GM21737 (cell line): ENCODE measurements at regions not wholly inside any gene's neighbourhood (a gene's known extent, or its start where the extent isn't known, plus 50 kb on each side); places are given as distances from the start of the nearest gene placed in this dataset.

ENCODE experiments used
- ATAC-seq: cut with Tn5 transposase; IDR thresholded peaks from one replicate; pipeline ENCODE4 v1.9.1; 2021; ENCODE audit warnings: mild to moderate bottlenecking, moderate library complexity; ENCODE audit not compliant: unreplicated experiment

DNA sequence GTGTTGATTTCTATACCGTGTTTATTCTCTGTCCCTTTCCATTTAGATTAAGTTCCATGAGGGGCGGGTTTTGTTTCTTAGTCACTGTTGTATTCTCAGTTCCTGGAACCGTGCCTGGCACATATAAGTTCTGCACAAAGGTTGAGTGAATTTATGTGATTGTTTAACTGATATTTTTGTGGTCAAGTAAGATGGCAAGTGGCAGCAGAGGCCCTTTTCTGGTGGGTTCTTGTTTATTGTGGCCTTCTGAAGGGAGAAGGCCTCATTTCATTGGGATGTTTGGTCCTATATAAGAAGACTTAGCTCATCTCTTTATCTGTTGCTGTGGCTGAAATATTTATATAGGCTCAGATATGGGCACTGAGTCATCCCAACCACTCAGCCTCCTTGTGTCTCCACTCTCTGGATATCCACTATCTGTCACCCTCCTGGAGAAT, 262.5 kb downstream of the PSAT1 start:
- ATAC-seq = no peak

DNA sequence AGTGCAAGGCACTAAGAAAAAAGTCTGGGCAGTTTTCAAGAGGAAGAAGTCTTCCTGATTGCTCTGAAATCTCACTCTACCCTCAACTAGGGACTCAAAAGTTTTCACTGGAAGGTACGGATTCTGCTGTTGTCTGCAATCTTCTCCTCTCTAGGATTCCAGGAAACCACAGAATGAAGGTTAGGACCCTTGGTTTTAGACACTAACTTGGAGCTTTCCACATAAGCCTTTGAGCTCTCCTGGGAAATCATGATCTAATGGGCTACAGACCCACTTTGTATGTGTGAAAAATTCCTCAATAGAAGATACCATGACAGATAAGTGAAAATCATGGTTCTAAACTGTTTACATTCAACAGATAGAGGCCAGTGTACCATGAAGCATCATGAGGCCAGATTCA, 265.1 kb downstream of the PSAT1 start:
- no peak for ATAC-seq

DNA sequence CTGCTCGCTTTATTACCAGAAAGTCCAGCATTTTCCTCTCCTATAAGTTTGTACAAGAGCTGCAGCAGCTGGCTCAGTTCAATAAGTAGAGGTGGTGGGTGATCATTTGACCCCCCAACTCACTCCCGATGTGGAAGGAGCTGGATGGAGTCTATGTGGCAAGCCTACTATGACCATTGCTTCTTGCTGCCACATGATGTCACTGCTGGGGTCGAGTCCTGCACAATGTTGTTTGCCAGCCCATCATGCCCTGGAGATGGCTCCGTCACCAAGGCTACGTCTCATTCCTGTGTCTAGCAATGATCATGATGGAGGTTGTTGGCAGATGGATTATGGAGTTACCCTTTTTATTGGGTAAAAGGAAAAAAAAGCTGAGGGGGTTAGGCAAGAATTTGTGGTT, 266.3 kb downstream of the PSAT1 start:
- no peak for ATAC-seq

DNA sequence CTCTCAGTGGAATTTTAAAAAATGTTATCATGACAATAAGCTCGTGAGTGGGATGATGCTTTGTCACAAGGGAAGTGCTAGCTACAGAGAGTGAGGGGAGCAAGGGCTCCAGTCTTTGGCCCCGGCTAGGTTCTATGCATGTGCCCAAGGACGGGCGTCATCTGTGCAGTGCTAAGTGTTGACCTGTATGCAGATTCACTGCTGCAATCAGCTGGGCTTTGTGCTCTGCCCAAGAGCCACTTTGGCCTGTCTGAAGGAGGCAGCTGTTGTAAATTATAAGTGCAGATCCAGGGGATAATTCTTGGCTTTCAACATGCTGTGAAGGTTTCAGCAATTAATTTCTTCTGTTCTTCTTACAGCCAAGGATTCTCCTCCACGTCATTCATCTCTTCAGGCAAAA, 268.6 kb downstream of the PSAT1 start:
- no peak for ATAC-seq

DNA sequence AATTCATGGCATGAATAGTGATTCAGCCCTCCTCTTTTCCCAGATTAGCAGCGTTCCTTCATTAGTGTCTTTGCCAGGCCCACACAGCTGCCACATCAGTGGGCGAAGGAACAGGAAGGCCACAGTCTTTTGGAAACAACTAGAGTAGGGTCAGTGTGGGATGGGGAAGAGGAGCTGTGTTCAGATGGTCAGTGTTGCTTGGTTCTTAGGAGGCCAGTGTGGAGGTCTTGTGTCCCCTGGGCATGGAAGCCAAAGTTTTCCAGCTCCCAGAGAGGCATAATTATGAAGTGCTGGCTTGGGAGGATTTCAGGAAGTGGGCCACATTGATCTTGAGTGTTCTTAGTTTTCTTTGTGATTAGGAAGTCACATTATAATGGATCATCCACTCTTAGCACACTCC, 269.6 kb downstream of the PSAT1 start:
- no peak for ATAC-seq

DNA sequence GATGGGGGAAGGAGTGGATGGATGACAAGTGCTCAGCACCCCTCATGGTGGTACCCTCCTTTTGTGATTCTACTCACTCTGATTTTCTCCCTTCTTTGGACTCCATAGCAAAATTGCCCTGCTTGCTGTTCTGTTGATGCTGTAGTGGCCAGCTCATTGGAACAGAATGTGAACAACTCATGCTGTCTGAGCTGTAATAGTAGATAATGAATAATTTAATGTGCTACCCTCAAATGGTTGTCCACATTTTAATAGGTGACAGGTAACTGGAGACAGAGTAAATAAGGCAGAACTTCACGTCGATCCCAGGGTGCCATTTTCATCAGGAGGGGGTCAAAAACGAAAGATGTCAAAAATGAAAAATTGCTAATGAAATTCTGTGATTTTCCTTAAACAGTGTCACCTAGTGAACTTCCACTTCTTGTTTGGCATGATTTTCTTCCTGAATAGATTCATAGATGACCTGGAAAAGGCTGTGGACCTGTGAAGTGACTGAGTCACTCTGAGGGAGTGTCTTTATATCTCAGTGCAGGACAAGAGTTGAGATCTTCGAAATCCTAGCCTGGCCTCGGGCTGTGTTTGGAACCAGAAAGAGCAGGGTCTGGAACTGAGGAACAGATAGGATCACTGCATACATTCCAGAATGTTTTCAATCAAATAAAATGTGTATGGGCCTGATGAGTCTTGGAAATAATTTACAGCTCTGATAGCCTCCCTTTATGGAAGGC, 270.2 kb downstream of the PSAT1 start:
- no peak for ATAC-seq

DNA sequence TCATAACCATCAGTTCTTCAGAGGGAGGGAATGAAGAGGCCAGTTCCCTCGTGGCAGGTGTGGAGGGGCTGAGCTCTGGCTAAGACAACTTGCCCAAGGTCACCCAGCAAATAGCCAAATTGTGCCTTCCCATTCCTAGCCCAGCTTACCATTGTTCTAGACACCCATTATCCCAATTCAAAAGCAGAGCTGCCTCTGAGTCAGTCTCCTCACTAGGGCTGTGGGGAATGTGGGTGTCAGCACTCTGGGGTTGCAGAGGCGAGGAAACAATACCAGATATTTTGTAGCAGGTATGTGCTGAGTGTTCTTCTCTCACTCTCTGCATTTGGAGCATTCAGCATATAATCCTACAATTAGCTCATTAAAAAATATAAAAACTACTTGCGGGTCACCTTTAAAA, 270.8 kb downstream of the PSAT1 start:
- no peak for ATAC-seq

DNA sequence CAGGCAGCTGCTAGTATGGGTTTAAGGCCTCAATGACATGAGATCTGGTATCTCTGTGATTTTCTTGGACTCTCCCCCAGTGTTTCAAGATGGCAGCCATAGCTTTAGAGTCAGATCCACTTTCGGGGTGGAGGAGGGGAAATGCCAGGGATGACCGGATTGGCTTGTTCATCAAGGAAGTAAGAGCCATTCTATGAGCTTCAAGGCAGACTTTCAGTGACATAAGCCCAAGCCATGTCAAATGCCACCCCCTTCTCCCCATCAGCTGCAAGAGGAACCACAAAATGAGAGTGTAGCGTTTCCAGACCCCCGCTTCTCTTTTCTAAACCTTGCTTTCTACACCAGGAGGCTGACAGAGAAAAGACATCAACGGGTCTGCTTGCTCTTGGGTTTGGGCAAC, 271.8 kb downstream of the PSAT1 start:
- no peak for ATAC-seq

DNA sequence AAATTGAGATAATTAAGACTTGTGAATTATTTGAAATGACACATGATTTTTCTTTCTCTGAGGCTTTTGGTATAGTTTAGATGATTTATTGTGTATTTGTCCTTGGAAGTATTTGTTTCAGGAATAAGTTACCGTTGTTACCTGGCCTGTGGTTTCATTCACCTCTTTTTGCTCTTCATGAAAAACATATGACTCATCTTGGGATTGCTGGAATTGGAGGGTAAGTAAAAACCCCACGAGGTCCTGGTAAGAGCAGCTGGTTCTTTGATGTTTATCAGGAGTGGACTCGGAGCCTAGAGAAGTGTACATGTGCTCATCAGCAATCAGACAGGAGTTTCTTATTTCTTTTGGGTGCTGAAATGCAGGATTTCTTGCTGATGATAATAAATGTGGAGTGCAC, 275.3 kb downstream of the PSAT1 start:
- no peak for ATAC-seq

DNA sequence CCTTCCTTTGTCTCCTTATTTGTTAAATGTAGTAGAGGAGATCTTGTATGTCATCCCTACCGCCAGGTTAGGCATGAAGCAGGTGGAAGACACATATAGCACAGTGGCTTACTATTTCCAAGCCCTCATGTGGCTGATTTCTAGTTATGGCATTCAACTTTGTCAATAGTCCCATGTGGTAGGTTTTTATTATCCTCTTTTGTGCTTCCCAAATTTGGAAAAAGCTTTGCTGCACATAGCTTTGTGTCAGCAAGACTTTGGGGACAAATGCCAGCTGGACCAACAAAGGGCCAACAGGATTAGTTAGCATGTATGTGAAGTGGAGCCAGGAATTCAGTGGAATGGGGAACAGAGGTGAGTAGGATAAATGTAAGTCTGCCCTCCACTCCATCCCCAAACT, 276.3 kb downstream of the PSAT1 start:
- ATAC-seq = no peak

DNA sequence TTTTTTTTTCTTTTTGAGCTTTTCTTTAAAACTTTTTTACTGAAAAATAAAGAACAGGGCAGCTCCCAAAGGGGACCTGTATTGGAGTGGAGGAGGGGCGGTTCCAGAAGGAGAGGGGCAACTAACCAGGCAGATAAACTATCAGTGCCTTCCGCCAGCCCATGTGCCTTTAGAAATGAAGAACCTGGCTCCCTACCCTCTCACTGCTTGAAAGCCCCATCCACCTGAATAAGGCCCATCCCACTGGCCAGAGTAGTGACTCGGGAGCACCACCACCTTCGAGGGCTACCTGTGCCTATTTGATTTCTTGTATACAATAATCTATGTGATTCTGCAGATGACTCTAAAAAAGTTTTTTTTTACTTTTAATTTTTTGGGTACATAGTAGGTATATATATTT, 276.7 kb downstream of the PSAT1 start:
- no peak for ATAC-seq

DNA sequence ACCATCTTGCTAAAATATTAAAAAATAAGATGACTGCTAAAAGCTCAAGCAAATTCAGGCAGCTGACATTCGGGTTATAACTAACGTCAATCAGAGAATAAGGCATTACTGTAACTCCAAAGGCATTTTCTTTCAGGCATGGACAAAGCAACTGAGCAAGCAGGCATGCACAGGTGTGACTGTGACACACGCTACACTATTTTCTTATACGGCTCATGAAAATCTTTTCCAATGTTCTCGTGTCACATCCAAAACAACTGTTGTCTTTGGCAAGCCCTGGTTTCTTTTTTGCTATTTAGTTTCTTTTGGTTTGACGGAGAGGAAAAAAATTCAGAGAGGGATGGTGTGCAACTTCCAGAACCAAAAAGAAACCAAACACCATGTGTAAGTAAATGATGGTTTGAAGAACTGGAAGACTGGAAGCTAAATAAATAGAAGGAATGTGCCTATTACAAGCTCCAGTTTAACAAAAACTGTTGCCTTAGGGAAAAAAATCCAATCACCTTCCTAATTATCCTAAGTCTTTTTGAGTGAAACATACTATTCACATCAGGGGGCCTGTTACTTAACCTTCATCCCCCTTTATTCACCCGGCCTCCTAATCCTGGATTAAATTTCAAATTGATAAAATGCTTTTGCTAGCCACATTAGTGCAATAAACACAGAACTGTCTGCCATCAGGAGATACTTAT, 277.6 kb downstream of the PSAT1 start:
- ATAC-seq = no peak

DNA sequence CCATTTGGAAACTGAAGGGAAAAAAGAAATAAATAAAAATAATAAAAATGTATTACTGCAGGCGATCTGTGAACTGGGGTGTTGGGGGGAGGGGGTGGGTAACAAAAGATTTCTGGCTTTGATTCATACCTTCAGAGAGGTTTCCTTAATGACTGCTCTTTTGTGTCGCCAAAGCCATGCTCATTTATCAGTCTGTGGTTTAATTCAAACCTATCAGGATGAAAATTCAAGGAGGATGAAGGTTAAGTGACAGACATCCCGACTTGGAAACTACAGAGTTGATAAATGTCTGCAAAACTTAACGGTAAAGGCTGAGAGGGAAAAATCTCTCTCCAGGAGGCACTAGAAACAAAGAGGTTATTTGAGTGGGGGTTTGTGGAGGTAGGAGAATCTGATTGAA, 278.2 kb downstream of the PSAT1 start:
- ATAC-seq = no peak

DNA sequence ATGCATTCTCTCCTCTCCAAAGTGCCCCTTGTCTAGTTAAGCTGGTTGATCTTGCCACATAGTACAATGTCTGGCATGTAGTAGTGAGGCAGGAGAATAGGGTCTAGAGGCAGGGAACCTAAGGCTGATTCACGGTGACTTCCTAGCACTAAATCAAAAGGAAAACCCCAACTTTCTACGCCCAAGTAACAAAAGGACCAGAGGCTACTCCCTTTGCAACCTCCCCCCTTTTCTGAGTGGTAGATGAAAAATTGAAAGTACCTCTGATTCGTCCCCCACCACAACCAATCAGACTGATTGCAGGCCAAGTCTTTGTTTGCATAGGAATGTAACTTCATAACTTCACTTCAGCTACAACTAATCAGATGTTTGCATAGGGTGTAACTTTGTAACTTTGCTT, 278.8 kb downstream of the PSAT1 start:
- ATAC-seq = no peak

DNA sequence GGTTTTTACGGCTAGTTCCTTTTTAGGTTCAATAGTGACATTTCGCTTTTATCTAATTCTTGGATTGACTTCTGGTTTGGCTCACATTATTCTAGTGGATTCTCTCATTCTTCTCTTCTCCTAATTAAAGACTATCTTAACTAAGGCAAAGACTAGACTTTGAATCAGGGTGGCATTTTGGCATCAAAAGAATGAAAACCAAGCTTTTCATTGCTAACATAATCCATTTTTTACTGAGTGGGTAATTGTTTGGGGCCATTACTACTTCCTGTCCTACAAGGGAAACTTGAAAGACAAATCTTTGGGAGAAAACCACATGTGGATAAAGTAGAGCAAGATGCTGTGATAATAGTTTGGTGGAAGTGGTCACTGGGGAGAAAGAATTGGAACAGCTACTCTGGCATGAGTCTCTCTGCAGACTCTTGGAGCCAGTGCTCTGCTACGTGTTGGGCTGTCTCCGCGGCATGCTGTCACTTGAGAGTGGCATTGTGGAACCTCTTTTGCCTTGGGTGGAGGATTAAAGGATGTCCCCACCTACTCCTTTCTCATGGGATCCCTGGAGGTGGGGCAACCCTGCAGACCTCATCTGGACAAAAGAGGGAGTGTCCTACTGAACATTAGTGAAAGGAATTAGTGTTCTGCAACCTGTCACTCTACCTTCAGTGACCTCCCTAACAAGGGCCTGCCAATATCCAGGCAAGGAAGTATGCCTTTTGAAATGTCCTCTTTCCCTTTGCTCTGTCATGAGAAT, 280.4 kb downstream of the PSAT1 start:
- no peak for ATAC-seq

DNA sequence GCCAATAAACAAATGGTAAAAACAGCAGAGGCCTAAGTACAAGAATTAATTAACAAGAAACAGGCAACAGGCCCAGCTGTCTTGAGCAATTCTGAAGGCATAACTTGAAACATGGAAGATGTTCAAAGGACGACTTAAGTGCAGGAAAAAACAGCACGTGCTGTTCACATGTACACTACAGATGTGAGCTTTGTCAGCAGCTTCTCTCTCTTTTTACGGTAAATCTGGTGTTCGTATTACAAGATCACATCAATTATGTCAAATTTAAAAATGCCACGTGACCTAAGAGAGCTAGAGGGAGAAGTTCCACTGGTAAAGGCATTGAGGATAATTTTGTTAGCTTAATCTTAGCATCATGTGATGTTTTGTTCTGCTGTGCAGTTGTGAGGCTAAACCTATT, 281.1 kb downstream of the PSAT1 start:
- no peak for ATAC-seq

DNA sequence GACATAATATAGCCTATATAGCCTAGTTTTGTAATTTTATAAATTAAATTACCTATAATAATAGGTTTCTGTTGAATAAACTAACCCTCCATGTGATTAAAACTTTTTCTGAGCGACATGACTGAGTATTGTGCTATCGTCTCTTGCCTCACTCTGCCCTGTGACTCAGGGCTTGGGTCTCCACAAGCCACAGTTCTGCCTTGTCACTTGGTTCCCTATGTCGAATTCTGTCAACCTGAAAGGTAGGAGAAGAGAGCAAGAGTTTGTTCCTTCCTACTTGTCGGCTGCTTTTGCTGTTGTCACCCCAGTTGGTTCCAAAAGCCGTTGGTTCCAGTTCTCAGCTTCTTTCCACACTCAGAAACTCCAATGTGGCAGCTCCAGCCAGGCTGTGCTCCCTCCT, 285.9 kb downstream of the PSAT1 start:
- no peak for ATAC-seq

DNA sequence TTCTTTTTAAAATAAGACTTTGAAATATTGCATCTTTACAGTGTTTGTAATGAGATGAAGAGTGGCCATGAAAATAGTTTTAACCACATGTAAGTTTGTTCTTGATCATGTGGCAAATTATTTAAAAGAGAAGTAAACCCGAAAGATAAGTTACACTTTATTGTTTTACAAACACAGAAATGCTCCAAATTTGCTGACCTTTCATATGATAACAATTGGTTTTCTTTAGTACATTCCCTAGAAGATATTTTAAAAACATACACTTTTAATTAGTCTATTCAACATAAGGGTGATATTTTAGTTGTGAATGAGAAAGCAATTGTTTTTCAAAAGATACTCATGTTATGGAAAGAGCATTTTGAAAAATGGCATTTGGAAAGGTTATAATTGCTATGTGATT, 287.7 kb downstream of the PSAT1 start:
- no peak for ATAC-seq

DNA sequence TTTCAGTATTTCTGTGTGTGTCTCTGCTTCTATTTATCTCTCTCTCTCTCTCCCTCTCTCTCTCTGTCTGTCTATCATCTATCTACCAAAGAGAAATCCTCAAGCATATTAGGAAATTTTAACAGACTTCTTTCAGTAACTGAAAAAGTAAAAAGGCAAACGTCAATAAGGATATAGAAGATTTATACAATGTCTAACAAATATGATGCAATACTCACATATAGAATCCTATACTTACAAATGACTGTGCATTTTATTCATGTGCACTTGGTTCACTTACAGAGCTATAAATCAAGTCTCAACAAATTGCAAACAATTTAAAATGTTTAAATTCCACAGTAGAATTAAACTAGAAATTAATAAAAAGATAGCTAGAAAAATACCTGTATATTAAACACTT, 289.0 kb downstream of the PSAT1 start:
- ATAC-seq = no peak

DNA sequence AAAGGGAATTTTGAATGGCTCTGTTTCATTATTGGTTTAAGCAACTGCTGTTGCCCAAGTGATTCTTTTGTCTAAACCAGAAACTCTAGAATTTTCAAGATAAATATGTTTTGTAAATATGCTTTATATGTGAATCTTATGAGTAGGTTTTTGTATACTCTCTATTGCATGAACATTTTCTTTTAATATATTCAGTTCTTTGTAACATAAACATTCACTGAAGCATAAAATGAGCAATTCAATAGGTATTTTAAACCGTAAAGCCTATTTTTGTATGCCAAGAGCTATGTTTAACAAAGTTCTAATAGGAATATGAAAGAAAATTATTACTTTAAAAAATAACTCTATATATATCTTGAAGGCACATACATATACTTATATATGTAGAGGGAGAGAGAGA, 293.1 kb downstream of the PSAT1 start:
- ATAC-seq = no peak

DNA sequence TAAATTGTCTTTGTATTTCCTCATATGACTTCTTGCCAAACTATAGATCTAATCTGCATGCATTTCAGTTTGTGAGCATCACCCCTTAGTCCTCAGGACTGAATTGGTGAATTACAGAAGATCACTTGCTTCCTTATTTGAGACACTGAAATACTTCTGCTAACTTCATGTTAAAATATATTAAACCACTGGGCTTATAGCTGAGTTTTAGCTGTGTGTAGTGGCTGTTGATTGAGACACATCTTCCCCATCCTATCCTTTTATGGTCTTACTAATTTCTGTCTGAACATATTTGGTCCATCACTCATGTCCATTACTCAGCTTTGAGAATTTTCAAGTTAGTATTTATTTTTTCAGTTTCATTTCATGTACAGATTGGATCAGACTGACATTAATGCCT, 295.9 kb downstream of the PSAT1 start:
- no peak for ATAC-seq
